IMR-90 (cell line): ENCODE measurements at regions not wholly inside any gene's neighbourhood (a gene's known extent, or its start where the extent isn't known, plus 50 kb on each side); places are given as distances from the start of the nearest gene placed in this dataset.

Source experiments
- ATAC-seq: fragments of 200-7000 bp; cut with Tn5 transposase; 2 replicates; pipeline ENCODE4 v1.9.1; 2020; ENCODE audit warnings: low read depth, mild to moderate bottlenecking, moderate library complexity
- BruUV-seq: library from RNA; stranded (reverse); fragments of 400-500 nt; replicated peaks from 2 replicates; lab custom pipeline; 2021; lab: Mats Ljungman, UMichigan
- CTCF ChIA-PET: fragments of 300-600 bp; formaldehyde crosslinking; extraction: SDS; loops from one replicate; lab custom pipeline; 2021; ENCODE audit warnings: antibody characterized with exemption; lab: Yijun Ruan, JAX
- POLR2A ChIA-PET: fragments of 300-600 bp; sonication (Branson Sonifier 250); formaldehyde crosslinking; loops from one replicate; lab custom pipeline; 2022; ENCODE audit warnings: antibody characterized with exemption; ENCODE audit not compliant: unreplicated experiment; lab: Charles Lee
- DNase-seq: peaks from one replicate; pipeline ENCODE4 v3.0.0; 2013
- H2AFZ ChIP-seq: replicated peaks from 2 replicates; pipeline ENCODE3; 2013; ENCODE audit warnings: low read length, mild to moderate bottlenecking; ENCODE audit not compliant: poor library complexity
- H2AK5ac ChIP-seq: 2 replicates; pipeline ENCODE4 v1.6.1; 2013; ENCODE audit warnings: low read depth, low read length, inconsistent platforms
- H2AK9ac ChIP-seq: replicated peaks from 2 replicates; pipeline ENCODE3; 2013; ENCODE audit warnings: mild to moderate bottlenecking, low read depth, low read length, moderate library complexity; ENCODE audit not compliant: poor library complexity
- H2BK120ac ChIP-seq: 2 replicates; pipeline ENCODE4 v1.6.1; 2013; ENCODE audit warnings: low read depth, low read length, inconsistent platforms
- H2BK15ac ChIP-seq: 3 replicates; pipeline ENCODE4 v1.6.1; 2013; ENCODE audit warnings: low read depth, low read length, inconsistent platforms
- H2BK20ac ChIP-seq: 2 replicates; pipeline ENCODE4 v1.6.1; 2013; ENCODE audit warnings: low read depth, mild to moderate bottlenecking, inconsistent platforms, low read length, moderate library complexity
- H2BK5ac ChIP-seq: 2 replicates; pipeline ENCODE4 v1.6.1; 2013; ENCODE audit warnings: mild to moderate bottlenecking, low read depth, low read length, inconsistent platforms; ENCODE audit not compliant: poor library complexity, severe bottlenecking
- H3K14ac ChIP-seq: replicated peaks from 2 replicates; pipeline ENCODE4 v1.6.1; 2013; ENCODE audit warnings: low read depth, low read length, inconsistent platforms
- H3K18ac ChIP-seq: 2 replicates; pipeline ENCODE4 v1.6.1; 2013; ENCODE audit warnings: low read depth, low read length, control low read depth
- H3K23ac ChIP-seq: 2 replicates; pipeline ENCODE4 v1.6.1; 2013; ENCODE audit warnings: low read depth, low read length, inconsistent platforms
- H3K27ac ChIP-seq: 2 replicates; pipeline ENCODE4 v1.5.1; 2013; ENCODE audit warnings: mild to moderate bottlenecking, control low read depth, low read length; ENCODE audit not compliant: insufficient read depth
- H3K27me3 ChIP-seq: 2 replicates; pipeline ENCODE4 v1.6.1; 2013; ENCODE audit warnings: low read length; ENCODE audit not compliant: control insufficient read depth, insufficient read depth
- H3K36me3 ChIP-seq: 2 replicates; pipeline ENCODE4 v1.6.1; 2013; ENCODE audit warnings: low read length, mixed read lengths; ENCODE audit not compliant: control insufficient read depth, insufficient read depth
- H3K4ac ChIP-seq: 2 replicates; pipeline ENCODE4 v1.6.1; 2013; ENCODE audit warnings: low read depth, low read length, inconsistent platforms
- H3K4me1 ChIP-seq: 2 replicates; pipeline ENCODE4 v1.6.1; 2013; ENCODE audit warnings: low read length, mixed read lengths; ENCODE audit not compliant: control insufficient read depth, insufficient read depth
- H3K4me2 ChIP-seq: 2 replicates; pipeline ENCODE4 v1.6.1; 2013; ENCODE audit warnings: low read depth, mild to moderate bottlenecking, control low read depth, low read length, moderate library complexity
- H3K4me3 ChIP-seq: 2 replicates; pipeline ENCODE4 v1.5.1; 2013; ENCODE audit warnings: low read depth, mild to moderate bottlenecking, control low read depth, low read length, moderate library complexity; ENCODE audit not compliant: insufficient read depth
- H3K56ac ChIP-seq: 2 replicates; pipeline ENCODE4 v1.6.1; 2013; ENCODE audit warnings: low read length, inconsistent platforms; ENCODE audit not compliant: insufficient read depth; ENCODE audit errors: extremely low read depth
- H3K79me1 ChIP-seq, 2 experiments: 2 replicates each; pipeline ENCODE4 v1.6.1; 2013; ENCODE audit warnings: low read length in 2 of 2, inconsistent platforms in 1 of 2, low read depth in 1 of 2
- H3K9ac ChIP-seq: 2 replicates; pipeline ENCODE4 v1.6.1; 2013; ENCODE audit warnings: low read depth, low read length, control low read depth
- H3K9me1 ChIP-seq: 2 replicates; pipeline ENCODE4 v1.6.1; 2013; ENCODE audit warnings: low read length, inconsistent platforms; ENCODE audit not compliant: insufficient read depth
- H3K9me3 ChIP-seq: 2 replicates; pipeline ENCODE4 v1.6.1; 2013; ENCODE audit warnings: low read length; ENCODE audit not compliant: control insufficient read depth, insufficient read depth
- H4K20me1 ChIP-seq: 2 replicates; pipeline ENCODE4 v1.6.1; 2013; ENCODE audit warnings: low read length, inconsistent platforms; ENCODE audit not compliant: insufficient read depth
- H4K5ac ChIP-seq: 2 replicates; pipeline ENCODE4 v1.6.1; 2013; ENCODE audit warnings: mild to moderate bottlenecking, low read depth, low read length, control low read depth
- H4K8ac ChIP-seq, 2 experiments: 2 replicates each; pipeline ENCODE4 v1.6.1; 2013; ENCODE audit warnings: low read depth in 2 of 2, low read length in 2 of 2, control low read depth in 1 of 2, inconsistent platforms in 1 of 2
- H4K91ac ChIP-seq: 2 replicates; pipeline ENCODE4 v1.6.1; 2013; ENCODE audit warnings: low read depth, low read length, inconsistent platforms; ENCODE audit not compliant: insufficient read depth
- CEBPB ChIP-seq: IDR thresholded peaks from 2 replicates; pipeline ENCODE4 v1.6.1; 2012; ENCODE audit warnings: low read depth, low read length, improper control_type of control experiment
- CHD1 ChIP-seq: IDR thresholded peaks from 2 replicates; pipeline ENCODE4 v1.6.1; 2012; ENCODE audit warnings: low read depth, low read length, improper control_type of control experiment
- RAD21 ChIP-seq: IDR thresholded peaks from 2 replicates; pipeline ENCODE4 v1.6.1; 2012; ENCODE audit warnings: low read length, improper control_type of control experiment
- SMC3 ChIP-seq: fragments of 150-350 bp; IDR thresholded peaks from 2 replicates; pipeline ENCODE4 v1.6.1; 2016; ENCODE audit warnings: low read depth, mild to moderate bottlenecking, antibody characterized with exemption, low read length, moderate library complexity
- WGBS, 2 experiments: methylation state at CpG; one replicate each; pipeline versions ENCODE4 v1.1.5 to v1.1.7; 2013; ENCODE audit warnings: missing lambda C conversion rate in 2 of 2; ENCODE audit not compliant: insufficient read length in 1 of 2; ENCODE audit errors: extremely low coverage in 2 of 2; 5-methylcytosine and 5-hydroxymethylcytosine counted together
- dilution Hi-C: fragments of 300-500 bp; cut with HindIII; formaldehyde crosslinking; loops from one replicate; pipeline ENCODE4 v1.14.3; 2018; ENCODE audit warnings: low sequenced_read_pairs; ENCODE audit not compliant: unreplicated experiment
- in situ Hi-C: fragments of 300-500 bp; cut with MboI; formaldehyde crosslinking; loops from 3 replicates; pipeline ENCODE4 v1.14.3; 2019; ENCODE audit warnings: low sequenced_read_pairs, inconsistent platforms, mixed read lengths
- intact Hi-C: fragments of 100-400 bp; cut with micrococcal nuclease; formaldehyde crosslinking; loops from 2 replicates; pipeline ENCODE4 v1.10.0; 2022

DNA sequence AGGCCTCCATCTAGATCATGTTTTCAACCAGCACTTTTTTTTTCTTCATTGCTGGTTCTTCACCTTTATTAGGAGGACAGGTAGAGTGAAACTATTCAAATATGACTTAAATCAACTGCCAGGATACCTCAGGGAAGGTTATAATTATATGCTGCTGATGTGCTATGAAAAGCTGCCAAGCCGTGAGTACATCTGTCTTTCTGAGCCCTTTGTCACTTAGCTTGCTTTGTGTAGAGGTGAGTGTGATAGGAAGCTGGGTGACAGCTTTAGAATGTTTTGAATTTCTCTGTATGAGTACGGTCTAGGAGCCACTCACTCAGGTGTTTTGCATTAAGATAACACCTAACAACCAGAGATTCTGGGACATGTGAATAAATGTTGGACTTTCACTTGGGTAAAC is 365.2 kb downstream of the OTUD1 start:
- Histone ChIP-seq H2BK5ac (no peak overlapping the region), H4K8ac (no peak overlapping the region), H3K36me3 (no peaks in the 10 kb centered on the region), H3K79me1 (no peaks in the 10 kb centered on the region), H2BK15ac (no peak overlapping the region), H4K5ac (no peak overlapping the region), H3K23ac (no peak overlapping the region), H2BK20ac (no peak overlapping the region), H4K91ac (no peak overlapping the region), H3K27me3 (no peaks in the 10 kb centered on the region), H2AK5ac (no peak overlapping the region), H3K56ac (no peak overlapping the region), H3K9me1 (no peaks in the 10 kb centered on the region), H4K20me1 (no peaks in the 10 kb centered on the region), H3K14ac (no peak overlapping the region), H2AFZ (no peak overlapping the region), H3K4ac (no peak overlapping the region), H2BK120ac (no peak overlapping the region), H3K4me3 (no peak overlapping the region), H3K4me2 (no peak overlapping the region), H3K18ac (no peak overlapping the region), H3K27ac (no peak overlapping the region), H3K4me1 (no peaks in the 10 kb centered on the region), H3K9ac (no peak overlapping the region), H3K9me3 (peaks cover 11% of the 10 kb centered on the region), H2AK9ac (no peak overlapping the region)
- in situ Hi-C loops (no loop called here), intact Hi-C loops (no loop called here), dilution Hi-C loops (no loop called here)
- no TSS peak for BruUV-seq
- WGBS, 2 experiments = no CpG with 5 or more reads among the region's 2 CpGs
- ChIA-PET POLR2A (no interaction called here), CTCF (no interaction called here)
- DNase-seq (no peak), ATAC-seq (no peak)
- TF ChIP-seq CHD1 (no peak), RAD21 (no peak), SMC3 (no peak), CEBPB (no peak)
